ENCODE measurements at regions not wholly inside any gene's neighbourhood (a gene's known extent, or its start where the extent isn't known, plus 50 kb on each side); places are given as distances from the start of the nearest gene placed in this dataset.

DNA sequence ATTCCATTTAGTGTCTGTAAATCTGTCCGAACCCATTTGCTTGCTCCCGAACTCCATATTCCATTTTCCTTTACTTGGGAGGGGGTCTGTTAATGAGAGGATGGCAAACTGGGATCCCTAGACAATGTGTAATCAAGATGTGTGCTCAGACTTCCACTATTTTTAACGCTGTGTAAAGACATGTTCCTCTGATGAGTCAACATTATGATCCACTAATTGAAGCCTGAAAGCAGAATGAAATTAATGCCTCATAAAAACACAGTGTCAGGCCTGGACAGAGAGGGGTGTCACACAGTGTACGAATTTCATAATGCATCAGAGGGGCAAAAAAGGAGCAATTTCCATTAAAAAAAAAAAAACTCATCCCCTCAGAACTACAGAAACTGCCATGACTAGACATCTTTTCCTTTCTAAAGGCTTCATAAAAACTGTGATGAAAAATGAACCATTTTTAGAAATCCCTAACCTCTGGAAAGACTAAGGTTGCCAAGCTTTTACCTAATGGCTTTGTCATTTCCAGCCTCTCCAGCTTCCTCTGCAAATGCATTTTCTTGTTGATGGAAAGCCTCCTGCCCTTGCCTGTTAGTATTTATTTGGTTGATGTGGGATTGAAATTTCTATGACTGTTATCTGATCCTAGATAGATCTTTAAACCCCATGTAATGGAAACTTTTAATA, 209.2 kb upstream of the DCC start:
- peak; percentile 23 for DNase-seq (ENCODE audit: low spot score)
- ChIA-PET CTCF (no interaction called here), POLR2A (ENCODE audit: low non-redundant PET) (no interaction called here)
- no TSS peak for BruUV-seq (replicated peaks)
- H3K9me3 ChIP-seq (ENCODE audit: low read depth, low read length, poor library complexity, severe bottlenecking), result no peaks in the 10 kb centered on the region
- TF ChIP-seq, protein P1, sequence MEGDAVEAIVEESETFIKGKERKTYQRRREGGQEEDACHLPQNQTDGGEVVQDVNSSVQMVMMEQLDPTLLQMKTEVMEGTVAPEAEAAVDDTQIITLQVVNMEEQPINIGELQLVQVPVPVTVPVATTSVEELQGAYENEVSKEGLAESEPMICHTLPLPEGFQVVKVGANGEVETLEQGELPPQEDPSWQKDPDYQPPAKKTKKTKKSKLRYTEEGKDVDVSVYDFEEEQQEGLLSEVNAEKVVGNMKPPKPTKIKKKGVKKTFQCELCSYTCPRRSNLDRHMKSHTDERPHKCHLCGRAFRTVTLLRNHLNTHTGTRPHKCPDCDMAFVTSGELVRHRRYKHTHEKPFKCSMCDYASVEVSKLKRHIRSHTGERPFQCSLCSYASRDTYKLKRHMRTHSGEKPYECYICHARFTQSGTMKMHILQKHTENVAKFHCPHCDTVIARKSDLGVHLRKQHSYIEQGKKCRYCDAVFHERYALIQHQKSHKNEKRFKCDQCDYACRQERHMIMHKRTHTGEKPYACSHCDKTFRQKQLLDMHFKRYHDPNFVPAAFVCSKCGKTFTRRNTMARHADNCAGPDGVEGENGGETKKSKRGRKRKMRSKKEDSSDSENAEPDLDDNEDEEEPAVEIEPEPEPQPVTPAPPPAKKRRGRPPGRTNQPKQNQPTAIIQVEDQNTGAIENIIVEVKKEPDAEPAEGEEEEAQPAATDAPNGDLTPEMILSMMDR (conservative IDR thresholded peaks at IDR 0.05; ENCODE audit: low read depth, low read length), result no peak
- TF ChIP-seq EZH2 (IDR thresholded peaks at IDR 0.05; ENCODE audit: borderline replicate concordance, low read depth, low read length, poor library complexity, severe bottlenecking), result no peak
- no peak overlapping the region for H3K27ac ChIP-seq (ENCODE audit: low read depth, low read length, poor library complexity, severe bottlenecking)
- no peaks in the 10 kb centered on the region for H3K36me3 ChIP-seq (ENCODE audit: insufficient read depth, low read length, poor library complexity, severe bottlenecking)
- no peaks in the 10 kb centered on the region for H3K4me1 ChIP-seq (ENCODE audit: insufficient read depth, low read length, poor library complexity, severe bottlenecking)
- H3K27me3 ChIP-seq (replicated peaks; ENCODE audit: insufficient read depth, low read depth, low read length, poor library complexity), result no peaks in the 10 kb centered on the region
- no peak overlapping the region for H3K4me3 ChIP-seq (ENCODE audit: low read depth, low read length, poor library complexity, severe bottlenecking)
- intact Hi-C loops (cut with micrococcal nuclease; ENCODE audit: unreplicated experiment), result no loop called here

DNA sequence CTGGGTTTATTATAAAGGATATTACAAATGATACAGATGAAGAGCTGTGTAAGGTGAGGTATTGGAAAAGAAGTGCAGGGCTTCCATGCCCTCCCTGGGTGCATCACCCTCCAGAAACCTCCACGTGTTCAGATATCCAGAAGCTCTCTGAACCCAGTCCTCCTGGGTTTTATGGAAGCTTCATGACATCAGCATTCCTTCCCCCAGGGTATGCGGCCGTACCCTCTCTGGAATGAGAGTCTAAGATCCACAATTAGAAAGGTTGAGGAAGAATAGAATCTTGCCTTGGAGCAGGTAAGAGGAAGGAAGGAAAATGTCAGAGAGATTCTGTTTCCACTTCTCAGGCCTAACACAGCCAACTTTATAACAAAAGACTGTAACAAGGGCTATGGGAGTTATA, 208.2 kb upstream of the DCC start:
- BruUV-seq (replicated peaks), result no TSS peak

GRCh38 chr18:52136532-52136931, 203.5 kb upstream of the DCC start:
- CTCF ChIA-PET, result no interaction called here
- H3K4me1 ChIP-seq (ENCODE audit: insufficient read depth, low read length, poor library complexity, severe bottlenecking), result no peaks in the 10 kb centered on the region
- BruUV-seq (replicated peaks), result no TSS peak
- no peak for DNase-seq (ENCODE audit: low spot score)
- TF ChIP-seq, protein P1 (conservative IDR thresholded peaks at IDR 0.05; ENCODE audit: low read depth, low read length), result no peak
- TF ChIP-seq EZH2 (IDR thresholded peaks at IDR 0.05; ENCODE audit: borderline replicate concordance, low read depth, low read length, poor library complexity, severe bottlenecking), result no peak
- POLR2A ChIA-PET (ENCODE audit: low non-redundant PET), result no interaction called here
- H3K27ac ChIP-seq (ENCODE audit: low read depth, low read length, poor library complexity, severe bottlenecking), result no peak overlapping the region
- intact Hi-C loops (cut with micrococcal nuclease; ENCODE audit: unreplicated experiment), result no loop called here
- H3K27me3 ChIP-seq (replicated peaks; ENCODE audit: insufficient read depth, low read depth, low read length, poor library complexity), result no peaks in the 10 kb centered on the region
- no peaks in the 10 kb centered on the region for H3K36me3 ChIP-seq (ENCODE audit: insufficient read depth, low read length, poor library complexity, severe bottlenecking)
- H3K4me3 ChIP-seq (ENCODE audit: low read depth, low read length, poor library complexity, severe bottlenecking), result no peak overlapping the region
- peaks cover 8% of the 10 kb centered on the region for H3K9me3 ChIP-seq (ENCODE audit: low read depth, low read length, poor library complexity, severe bottlenecking)

More for the DNA sequence above, 208.2 kb upstream of the DCC start:
- DNase-seq (ENCODE audit: low spot score), result no peak
- no peaks in the 10 kb centered on the region for H3K4me1 ChIP-seq (ENCODE audit: insufficient read depth, low read length, poor library complexity, severe bottlenecking)
- H3K36me3 ChIP-seq (ENCODE audit: insufficient read depth, low read length, poor library complexity, severe bottlenecking), result no peaks in the 10 kb centered on the region
- CTCF ChIA-PET, result no interaction called here
- no peak overlapping the region for H3K27ac ChIP-seq (ENCODE audit: low read depth, low read length, poor library complexity, severe bottlenecking)
- no peak for TF ChIP-seq EZH2 (IDR thresholded peaks at IDR 0.05; ENCODE audit: borderline replicate concordance, low read depth, low read length, poor library complexity, severe bottlenecking)
- TF ChIP-seq, protein P1 (conservative IDR thresholded peaks at IDR 0.05; ENCODE audit: low read depth, low read length), result no peak
- H3K9me3 ChIP-seq (ENCODE audit: low read depth, low read length, poor library complexity, severe bottlenecking), result peaks cover 7% of the 10 kb centered on the region
- H3K4me3 ChIP-seq (ENCODE audit: low read depth, low read length, poor library complexity, severe bottlenecking), result no peak overlapping the region
- intact Hi-C loops (cut with micrococcal nuclease; ENCODE audit: unreplicated experiment), result no loop called here
- POLR2A ChIA-PET (ENCODE audit: low non-redundant PET), result no interaction called here
- no peaks in the 10 kb centered on the region for H3K27me3 ChIP-seq (replicated peaks; ENCODE audit: insufficient read depth, low read depth, low read length, poor library complexity)

All from A673 (cell line).